ENCODE measurements at regions not wholly inside any gene's neighbourhood (a gene's known extent, or its start where the extent isn't known, plus 50 kb on each side); places are given as distances from the start of the nearest gene placed in this dataset.
A peak's percentile ranks its signal among the peaks of the same experiment; 100 is the strongest.

DNA sequence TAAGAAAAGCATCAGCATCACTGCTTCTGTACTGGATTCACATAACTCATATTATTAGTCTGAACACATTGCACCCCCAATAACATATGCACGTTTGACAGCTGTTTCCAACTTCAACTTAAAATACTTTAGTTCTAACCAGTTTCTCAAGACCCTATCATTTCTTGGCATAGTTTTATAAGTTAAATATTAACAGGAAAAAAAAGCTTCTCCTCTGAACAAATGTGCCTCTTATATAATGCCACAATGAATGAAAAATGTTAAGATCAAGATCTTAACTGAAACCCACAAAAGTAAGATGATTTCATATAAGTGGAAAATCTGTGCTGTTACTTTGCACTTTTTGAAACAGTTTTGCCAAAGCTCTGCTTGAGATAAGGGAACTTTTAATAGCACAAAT is 652.8 kb upstream of the FAM241A start:
- no peak for DNase-seq (ENCODE audit: low spot score in 2 of 2, unreplicated experiment in 2 of 2)
- TF ChIP-seq, protein P1, sequence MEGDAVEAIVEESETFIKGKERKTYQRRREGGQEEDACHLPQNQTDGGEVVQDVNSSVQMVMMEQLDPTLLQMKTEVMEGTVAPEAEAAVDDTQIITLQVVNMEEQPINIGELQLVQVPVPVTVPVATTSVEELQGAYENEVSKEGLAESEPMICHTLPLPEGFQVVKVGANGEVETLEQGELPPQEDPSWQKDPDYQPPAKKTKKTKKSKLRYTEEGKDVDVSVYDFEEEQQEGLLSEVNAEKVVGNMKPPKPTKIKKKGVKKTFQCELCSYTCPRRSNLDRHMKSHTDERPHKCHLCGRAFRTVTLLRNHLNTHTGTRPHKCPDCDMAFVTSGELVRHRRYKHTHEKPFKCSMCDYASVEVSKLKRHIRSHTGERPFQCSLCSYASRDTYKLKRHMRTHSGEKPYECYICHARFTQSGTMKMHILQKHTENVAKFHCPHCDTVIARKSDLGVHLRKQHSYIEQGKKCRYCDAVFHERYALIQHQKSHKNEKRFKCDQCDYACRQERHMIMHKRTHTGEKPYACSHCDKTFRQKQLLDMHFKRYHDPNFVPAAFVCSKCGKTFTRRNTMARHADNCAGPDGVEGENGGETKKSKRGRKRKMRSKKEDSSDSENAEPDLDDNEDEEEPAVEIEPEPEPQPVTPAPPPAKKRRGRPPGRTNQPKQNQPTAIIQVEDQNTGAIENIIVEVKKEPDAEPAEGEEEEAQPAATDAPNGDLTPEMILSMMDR (IDR thresholded peaks at IDR 0.05; ENCODE audit: unreplicated experiment): no peak
- H3K27me3 Mint-ChIP-seq (ENCODE audit: low read depth): no peaks in the 10 kb centered on the region
- no peak overlapping the region for H3K27ac Mint-ChIP-seq
- H3K9me3 Mint-ChIP-seq: peaks cover 20% of the 10 kb centered on the region
- no peak overlapping the region for H3K4me3 Mint-ChIP-seq
- H3K36me3 Mint-ChIP-seq: peaks cover 2% of the 10 kb centered on the region
- H3K4me1 Mint-ChIP-seq: peaks cover 11% of the 10 kb centered on the region

DNA sequence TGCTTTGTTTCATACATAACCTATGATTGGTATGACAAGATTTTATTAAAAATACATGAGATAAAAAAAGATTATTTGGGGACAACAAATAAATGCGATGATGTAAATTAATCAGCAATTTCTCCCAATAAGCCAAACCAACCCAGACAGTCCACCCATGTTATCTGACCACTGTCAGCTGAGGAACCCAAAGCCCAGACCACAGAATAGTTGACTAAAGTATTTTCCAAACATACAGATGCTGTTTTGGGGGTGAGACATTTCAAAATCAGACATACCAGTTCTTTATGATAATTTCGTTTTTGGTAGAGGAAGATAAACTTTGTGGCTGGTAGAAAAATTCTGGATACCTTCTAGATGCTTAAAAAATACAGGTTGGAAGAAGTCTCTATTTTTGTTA is 650.8 kb upstream of the FAM241A start:
- Mint-ChIP-seq H3K36me3 (no peaks in the 10 kb centered on the region), H3K27ac (no peak overlapping the region), H3K4me3 (no peak overlapping the region), H3K27me3 (ENCODE audit: low read depth) (no peaks in the 10 kb centered on the region), H3K4me1 (peaks cover 11% of the 10 kb centered on the region), H3K9me3 (peaks cover 3% of the 10 kb centered on the region)
- no peak for DNase-seq (ENCODE audit: low spot score in 2 of 2, unreplicated experiment in 2 of 2)
- TF ChIP-seq, protein P1 (IDR thresholded peaks at IDR 0.05; ENCODE audit: unreplicated experiment): no peak

DNA sequence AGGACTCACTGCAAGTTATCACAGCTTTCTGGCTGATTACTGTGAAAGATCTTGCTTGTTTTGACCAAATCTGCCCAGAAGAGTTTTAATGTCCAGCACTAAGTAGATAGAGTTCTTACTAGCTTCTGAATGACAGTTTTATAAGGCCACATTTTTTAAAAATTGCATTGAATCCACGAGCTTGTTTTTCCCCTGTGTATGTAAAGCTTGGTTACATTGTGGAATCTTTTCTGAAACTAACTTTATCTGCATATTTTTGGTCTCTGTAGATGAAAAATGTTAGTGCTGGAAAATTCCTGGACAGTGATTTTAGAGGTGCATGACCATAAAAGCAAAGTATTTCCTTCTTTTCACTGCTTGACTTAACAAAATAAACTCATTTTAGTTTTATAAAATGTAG is 650.3 kb upstream of the FAM241A start:
- H3K36me3 Mint-ChIP-seq: no peaks in the 10 kb centered on the region
- TF ChIP-seq, protein P1 (IDR thresholded peaks at IDR 0.05; ENCODE audit: unreplicated experiment): no peak
- H3K4me3 Mint-ChIP-seq: no peak overlapping the region
- no peak for DNase-seq (ENCODE audit: low spot score in 2 of 2, unreplicated experiment in 2 of 2)
- no peaks in the 10 kb centered on the region for H3K27me3 Mint-ChIP-seq (ENCODE audit: low read depth)
- H3K4me1 Mint-ChIP-seq: peaks cover 11% of the 10 kb centered on the region
- H3K27ac Mint-ChIP-seq: peak overlapping the region; percentile 9
- peaks cover 3% of the 10 kb centered on the region for H3K9me3 Mint-ChIP-seq

DNA sequence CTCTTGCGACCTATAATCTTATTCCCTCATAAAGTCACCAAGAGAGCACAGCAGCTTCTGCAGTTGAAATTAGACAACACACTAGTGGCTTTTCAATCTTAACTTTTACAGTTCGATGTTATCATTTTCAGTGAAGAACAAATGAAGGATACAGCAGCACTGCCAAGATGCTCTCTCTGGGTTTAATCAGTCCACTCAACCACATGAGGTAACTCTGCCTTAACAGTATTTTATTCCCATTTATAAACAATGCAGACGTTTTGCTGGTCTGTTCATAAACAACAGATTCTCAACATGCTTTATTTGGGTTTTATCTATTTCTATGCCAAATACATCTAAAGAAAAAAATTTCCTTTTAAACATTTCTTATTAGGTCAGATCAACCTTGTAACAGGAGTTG is 646.0 kb upstream of the FAM241A start:
- H3K36me3 Mint-ChIP-seq: no peaks in the 10 kb centered on the region
- DNase-seq (ENCODE audit: low spot score in 2 of 2, unreplicated experiment in 2 of 2): no peak
- no peak overlapping the region for H3K27ac Mint-ChIP-seq
- TF ChIP-seq, protein P1 (IDR thresholded peaks at IDR 0.05; ENCODE audit: unreplicated experiment): no peak
- H3K9me3 Mint-ChIP-seq: peaks cover 3% of the 10 kb centered on the region
- no peaks in the 10 kb centered on the region for H3K27me3 Mint-ChIP-seq (ENCODE audit: low read depth)
- H3K4me1 Mint-ChIP-seq: peaks cover 7% of the 10 kb centered on the region
- no peak overlapping the region for H3K4me3 Mint-ChIP-seq

DNA sequence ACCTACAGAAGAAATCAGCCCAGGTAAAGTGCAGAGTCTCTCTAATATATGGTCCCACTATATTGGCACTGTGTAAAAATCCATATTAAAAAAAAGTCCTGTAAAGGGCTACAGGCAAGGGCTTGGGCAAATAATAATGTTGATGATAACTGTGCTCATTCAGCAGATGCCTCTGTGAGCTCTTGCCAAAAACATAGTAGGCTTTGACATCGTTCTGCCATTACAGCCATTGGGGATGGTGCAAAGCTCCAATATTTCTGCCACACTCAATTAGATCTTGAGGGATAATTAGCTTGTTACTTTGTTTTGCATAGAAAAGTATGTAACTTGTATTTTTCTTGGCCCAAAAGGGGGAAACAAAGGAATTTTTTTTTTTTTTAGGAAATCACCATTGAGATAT is 645.5 kb upstream of the FAM241A start:
- H3K4me1 Mint-ChIP-seq: peaks cover 4% of the 10 kb centered on the region
- TF ChIP-seq, protein P1 (IDR thresholded peaks at IDR 0.05; ENCODE audit: unreplicated experiment): no peak
- H3K9me3 Mint-ChIP-seq: peaks cover 3% of the 10 kb centered on the region
- H3K36me3 Mint-ChIP-seq: no peaks in the 10 kb centered on the region
- no peak overlapping the region for H3K27ac Mint-ChIP-seq
- H3K4me3 Mint-ChIP-seq: no peak overlapping the region
- no peaks in the 10 kb centered on the region for H3K27me3 Mint-ChIP-seq (ENCODE audit: low read depth)
- DNase-seq (ENCODE audit: low spot score in 2 of 2, unreplicated experiment in 2 of 2): no peak

DNA sequence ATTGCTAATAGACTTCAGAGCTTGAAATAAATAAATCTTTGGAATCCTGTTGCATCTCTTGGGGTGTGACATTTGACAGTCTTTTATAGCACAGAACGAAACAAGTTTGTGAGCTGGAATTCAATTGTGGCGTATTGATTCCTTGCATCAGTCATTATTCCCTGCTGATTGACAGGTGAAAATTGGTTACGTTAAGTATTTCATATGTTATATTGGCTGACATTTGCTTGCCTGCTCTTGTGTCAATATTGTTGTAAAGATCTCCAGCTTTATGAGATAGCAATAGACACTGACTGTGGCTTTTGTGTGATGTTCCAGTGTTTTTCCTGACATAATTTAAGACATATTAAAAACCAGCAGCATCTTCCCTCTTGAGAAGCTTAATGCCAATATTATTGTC is 644.4 kb upstream of the FAM241A start:
- Mint-ChIP-seq H3K4me1 (no peaks in the 10 kb centered on the region), H3K27ac (no peak overlapping the region), H3K4me3 (no peak overlapping the region)

More for the DNA sequence above, 644.4 kb upstream of the FAM241A start:
- Mint-ChIP-seq H3K27me3 (ENCODE audit: low read depth) (no peaks in the 10 kb centered on the region), H3K36me3 (no peaks in the 10 kb centered on the region), H3K9me3 (peaks cover 3% of the 10 kb centered on the region)
- DNase-seq (ENCODE audit: low spot score in 2 of 2, unreplicated experiment in 2 of 2): no peak
- TF ChIP-seq, protein P1 (IDR thresholded peaks at IDR 0.05; ENCODE audit: unreplicated experiment): no peak
